ENCODE measurements at regions not wholly inside any gene's neighbourhood (a gene's known extent, or its start where the extent isn't known, plus 50 kb on each side); places are given as distances from the start of the nearest gene placed in this dataset.

DNA sequence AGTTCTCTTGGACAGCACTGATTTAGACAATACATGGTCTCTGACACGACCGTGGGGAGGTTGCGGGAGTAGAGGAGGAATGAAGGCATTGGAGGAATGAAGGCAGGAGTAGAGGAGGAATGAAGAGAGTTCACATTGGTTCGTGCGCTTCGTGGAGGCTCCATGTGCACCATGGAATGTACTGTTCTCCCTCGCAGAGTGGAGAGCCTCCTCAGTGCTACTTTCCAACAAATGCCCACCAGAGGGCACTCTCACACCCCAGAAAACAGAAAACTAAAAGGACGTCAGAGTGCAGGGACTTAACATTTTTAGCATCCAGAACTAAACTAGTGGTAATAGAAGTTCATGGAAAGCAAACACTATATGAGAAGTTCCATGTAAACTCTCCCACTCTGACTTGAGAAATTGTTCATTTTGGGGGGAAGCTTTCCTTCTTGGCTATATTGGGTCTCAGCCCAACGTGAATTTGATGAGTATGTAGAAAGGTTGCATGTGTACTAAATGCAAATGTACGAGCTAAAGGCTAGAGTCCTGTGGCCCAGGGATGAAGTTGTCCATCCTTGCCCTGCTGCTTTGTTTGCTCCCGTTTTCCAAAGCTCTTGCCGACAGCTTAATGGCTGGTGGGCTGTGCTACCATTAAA, 211.6 kb downstream of the LMX1A start:
- H3K9ac ChIP-seq (replicated peaks; ENCODE audit: extremely low read depth, insufficient read depth, low read length), result no peak overlapping the region
- no peak for TF ChIP-seq FOS (IDR thresholded peaks at IDR 0.05; ENCODE audit: borderline replicate concordance, insufficient read depth, low read length)
- TF ChIP-seq GATA2 (IDR thresholded peaks at IDR 0.05; ENCODE audit: insufficient read depth, insufficient read length, low read depth, low read length), result no peak
- TF ChIP-seq, protein P1, sequence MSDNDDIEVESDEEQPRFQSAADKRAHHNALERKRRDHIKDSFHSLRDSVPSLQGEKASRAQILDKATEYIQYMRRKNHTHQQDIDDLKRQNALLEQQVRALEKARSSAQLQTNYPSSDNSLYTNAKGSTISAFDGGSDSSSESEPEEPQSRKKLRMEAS (IDR thresholded peaks at IDR 0.05; ENCODE audit: insufficient read depth, insufficient read length), result no peak
- no peak for TF ChIP-seq EZH2 (IDR thresholded peaks at IDR 0.05; ENCODE audit: borderline replicate concordance, low read depth, low read length, severe bottlenecking)
- TF ChIP-seq, protein P2, sequence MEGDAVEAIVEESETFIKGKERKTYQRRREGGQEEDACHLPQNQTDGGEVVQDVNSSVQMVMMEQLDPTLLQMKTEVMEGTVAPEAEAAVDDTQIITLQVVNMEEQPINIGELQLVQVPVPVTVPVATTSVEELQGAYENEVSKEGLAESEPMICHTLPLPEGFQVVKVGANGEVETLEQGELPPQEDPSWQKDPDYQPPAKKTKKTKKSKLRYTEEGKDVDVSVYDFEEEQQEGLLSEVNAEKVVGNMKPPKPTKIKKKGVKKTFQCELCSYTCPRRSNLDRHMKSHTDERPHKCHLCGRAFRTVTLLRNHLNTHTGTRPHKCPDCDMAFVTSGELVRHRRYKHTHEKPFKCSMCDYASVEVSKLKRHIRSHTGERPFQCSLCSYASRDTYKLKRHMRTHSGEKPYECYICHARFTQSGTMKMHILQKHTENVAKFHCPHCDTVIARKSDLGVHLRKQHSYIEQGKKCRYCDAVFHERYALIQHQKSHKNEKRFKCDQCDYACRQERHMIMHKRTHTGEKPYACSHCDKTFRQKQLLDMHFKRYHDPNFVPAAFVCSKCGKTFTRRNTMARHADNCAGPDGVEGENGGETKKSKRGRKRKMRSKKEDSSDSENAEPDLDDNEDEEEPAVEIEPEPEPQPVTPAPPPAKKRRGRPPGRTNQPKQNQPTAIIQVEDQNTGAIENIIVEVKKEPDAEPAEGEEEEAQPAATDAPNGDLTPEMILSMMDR (IDR thresholded peaks at IDR 0.05; ENCODE audit: extremely low read depth in 1 of 2, insufficient read depth in 1 of 2, low read depth in 1 of 2, low read length in 2 of 2), result peak; percentile 71 to 76
- intact Hi-C loops (cut with micrococcal nuclease) (loop anchor here (1.0 to 10.0 kb wide), 5 partner anchors 30 to 1730 kb away; no protein-coding TSS in a partner anchor), dilution Hi-C loops (cut with MboI; ENCODE audit: extremely low pct_ligation_motif_present, low sequenced_read_pairs) (no loop called here)
- FAIRE-seq (peak; percentile 84), DNase-seq (ENCODE audit: low read depth, low spot score) (peak; percentile 49)
- H3K9me3 ChIP-seq (replicated peaks; ENCODE audit: control insufficient read depth, insufficient read depth, low read length), result no peaks in the 10 kb centered on the region
- H3K9me1 ChIP-seq (replicated peaks; ENCODE audit: control insufficient read depth, extremely low read depth, insufficient read depth, low read length), result no peaks in the 10 kb centered on the region
- no peaks in the 10 kb centered on the region for H3K36me3 ChIP-seq (ENCODE audit: control insufficient read depth in 2 of 2, extremely low read depth in 1 of 2, insufficient read depth in 2 of 2, low read length in 2 of 2)
- no peak overlapping the region for H3K4me2 ChIP-seq (ENCODE audit: insufficient read depth, low read length)
- no peaks in the 10 kb centered on the region for H4K20me1 ChIP-seq (replicated peaks; ENCODE audit: control insufficient read depth, extremely low read depth, insufficient read depth, low read length)
- no peaks in the 10 kb centered on the region for H3K79me2 ChIP-seq (ENCODE audit: control insufficient read depth, insufficient read depth, low read length)
- H3K27me3 ChIP-seq (ENCODE audit: control insufficient read depth in 2 of 2, insufficient read depth in 2 of 2, low read length in 2 of 2), result no peaks in the 10 kb centered on the region
- H2AFZ ChIP-seq (ENCODE audit: low read depth, low read length), result no peak overlapping the region
- H3K4me1 ChIP-seq (ENCODE audit: control insufficient read depth, extremely low read depth, insufficient read depth, low read length), result no peaks in the 10 kb centered on the region
- BruUV-seq (replicated peaks), result no TSS peak
- POLR2A ChIA-PET, result no interaction called here
- H3K27ac ChIP-seq (ENCODE audit: insufficient read depth, low read depth, low read length), result no peak overlapping the region
- no peak overlapping the region for H3K4me3 ChIP-seq (replicated peaks in 1 of 3; ENCODE audit: insufficient read depth in 1 of 3, low read depth in 1 of 3, low read length in 3 of 3)
- CTCF ChIA-PET, result interaction anchor here (0.6 to 2.0 kb wide), 7 partner anchors 8 to 448 kb away, joined by 3 to 10 read pairs (median 4); no protein-coding TSS in a partner anchor

All from endothelial cell of umbilical vein (primary cell).